GM18873 (cell line): ENCODE measurements at regions not wholly inside any gene's neighbourhood (a gene's known extent, or its start where the extent isn't known, plus 50 kb on each side); places are given as distances from the start of the nearest gene placed in this dataset.

Experiments used
- ATAC-seq: cut with Tn5 transposase; IDR thresholded peaks from one replicate; pipeline ENCODE4 v1.9.1; 2021; ENCODE audit warnings: mild to moderate bottlenecking, moderate library complexity, moderate number of reproducible peaks; ENCODE audit not compliant: unreplicated experiment, low FRiP score

- ATAC-seq, result no peak
Observed at GRCh38 chr12:14247166-14247565, 118.3 kb upstream of the ATF7IP start.

- no peak for ATAC-seq
Observed at GRCh38 chr12:14249368-14249767, 116.1 kb upstream of the ATF7IP start.

DNA sequence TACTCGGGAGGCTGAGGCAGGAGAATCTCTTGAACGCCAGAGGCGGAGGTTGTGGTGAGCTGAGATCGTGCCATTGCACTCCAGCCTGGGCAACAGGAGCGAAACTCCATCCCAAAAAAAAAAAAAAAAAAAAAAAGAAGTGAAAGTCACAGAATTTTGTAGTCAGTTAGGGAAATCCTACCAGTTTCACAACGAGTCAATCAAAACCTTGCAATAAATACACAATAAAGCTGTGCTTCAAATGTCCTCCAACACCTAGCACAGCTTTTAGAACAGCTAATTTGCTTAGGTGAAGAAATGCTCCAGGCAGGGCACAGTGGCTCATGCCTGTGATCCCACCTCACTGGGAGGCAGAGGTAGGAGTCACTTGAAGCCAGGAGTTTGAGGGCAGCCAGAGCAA, 112.8 kb upstream of the ATF7IP start:
- no peak for ATAC-seq

DNA sequence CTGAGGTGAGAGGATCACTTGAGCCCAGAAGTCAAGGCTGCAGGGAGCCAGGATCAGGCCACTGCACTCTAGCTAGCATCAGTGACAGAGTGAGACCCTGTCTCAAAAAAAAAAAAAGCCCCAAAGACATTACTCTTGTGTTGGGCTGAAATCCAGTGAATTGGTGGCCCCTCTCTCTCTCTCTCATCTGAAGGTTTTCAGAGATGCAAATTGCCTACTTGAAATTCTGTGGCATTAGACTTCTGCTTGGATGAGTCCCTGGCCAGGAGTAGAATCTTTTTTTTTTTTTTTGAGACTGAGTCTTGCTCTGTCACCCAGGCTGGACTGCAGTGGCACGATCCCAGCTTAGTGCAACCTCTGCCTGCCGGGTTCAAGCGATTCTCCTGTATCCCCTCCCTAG, 112.0 kb upstream of the ATF7IP start:
- no peak for ATAC-seq

DNA sequence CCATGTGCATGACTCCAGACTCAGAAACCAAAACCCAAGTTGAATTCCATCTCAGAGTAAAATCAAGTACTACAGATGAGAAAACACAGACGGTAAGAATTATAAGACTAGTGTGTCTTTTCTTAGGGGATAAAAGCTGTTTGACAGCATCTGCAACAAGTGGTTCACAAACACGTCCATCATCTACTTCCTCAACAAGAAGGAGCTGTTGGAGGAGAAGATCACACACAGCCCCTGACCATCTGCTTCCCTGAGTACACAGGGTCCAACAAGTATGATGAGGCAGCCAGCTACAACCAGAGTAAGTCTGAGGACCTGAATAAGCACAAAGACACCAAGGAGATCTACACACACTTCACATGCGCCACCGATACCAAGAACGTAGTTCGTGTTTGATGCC, 110.7 kb upstream of the ATF7IP start:
- ATAC-seq, result no peak

- no peak for ATAC-seq
Observed at GRCh38 chr12:14256121-14256520, 109.4 kb upstream of the ATF7IP start.

GRCh38 chr12:14256555-14257169, 108.8 kb upstream of the ATF7IP start:
- no peak for ATAC-seq

GRCh38 chr12:14257303-14257733, 108.2 kb upstream of the ATF7IP start:
- no peak for ATAC-seq

DNA sequence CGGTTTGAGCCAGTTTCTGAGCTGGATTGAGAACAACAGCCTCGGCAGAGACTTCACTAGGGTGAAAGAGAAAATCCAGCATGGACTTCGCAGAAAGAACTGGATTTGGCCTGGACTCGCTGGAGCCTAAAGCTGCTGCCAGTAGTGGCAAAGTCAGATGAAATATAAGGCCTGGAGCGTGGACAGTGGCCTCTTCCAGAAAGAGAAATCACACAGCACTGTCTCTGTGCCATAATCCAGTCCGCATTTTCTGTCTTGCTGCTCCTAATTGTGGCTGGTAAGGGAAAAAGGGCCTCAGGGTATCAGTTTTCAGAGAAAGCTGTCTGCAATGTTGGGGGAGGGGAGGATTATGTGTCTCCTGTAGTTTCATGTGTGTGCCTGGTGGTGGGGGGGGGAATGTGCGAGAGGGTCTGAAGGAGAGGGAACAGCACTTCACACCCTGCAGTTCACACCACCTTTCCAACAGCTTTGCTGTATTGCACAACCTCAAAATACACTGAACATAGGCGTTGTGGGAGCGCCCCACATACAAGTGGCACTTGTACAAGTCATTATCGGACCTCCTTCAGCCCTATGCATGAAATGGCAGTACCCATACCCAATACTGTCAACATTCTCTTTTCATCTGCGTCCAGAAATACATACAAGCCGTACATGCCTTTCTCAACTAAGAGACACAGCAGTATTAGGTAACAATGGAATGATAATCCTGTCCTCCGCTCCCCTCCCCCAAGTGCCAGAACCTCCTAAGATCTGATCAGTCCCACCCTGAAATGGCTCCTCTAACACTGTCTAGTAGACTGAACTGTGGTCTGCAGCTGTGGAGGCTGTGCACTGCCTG, 107.5 kb upstream of the ATF7IP start:
- ATAC-seq, result peak; percentile 83

DNA sequence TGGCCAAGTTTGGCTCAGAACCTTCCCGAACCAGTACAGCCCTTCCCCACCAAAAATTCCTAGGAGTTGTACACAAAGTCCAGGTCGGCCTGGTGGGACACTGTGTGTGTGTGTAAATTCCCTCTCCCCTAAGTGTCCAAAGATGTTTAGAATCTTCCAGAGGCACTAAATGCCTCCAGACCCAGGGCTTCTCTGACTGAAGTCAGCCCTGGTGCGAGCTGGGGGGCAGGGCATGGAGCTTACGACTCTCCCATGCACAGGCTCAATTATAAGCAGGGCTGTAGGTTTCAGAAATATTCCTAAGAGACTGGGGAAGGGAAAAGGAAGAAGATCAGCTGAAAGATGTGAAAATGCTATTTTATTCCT, 106.9 kb upstream of the ATF7IP start:
- ATAC-seq, result no peak

GRCh38 chr12:14259481-14260010, 105.9 kb upstream of the ATF7IP start:
- ATAC-seq, result no peak

DNA sequence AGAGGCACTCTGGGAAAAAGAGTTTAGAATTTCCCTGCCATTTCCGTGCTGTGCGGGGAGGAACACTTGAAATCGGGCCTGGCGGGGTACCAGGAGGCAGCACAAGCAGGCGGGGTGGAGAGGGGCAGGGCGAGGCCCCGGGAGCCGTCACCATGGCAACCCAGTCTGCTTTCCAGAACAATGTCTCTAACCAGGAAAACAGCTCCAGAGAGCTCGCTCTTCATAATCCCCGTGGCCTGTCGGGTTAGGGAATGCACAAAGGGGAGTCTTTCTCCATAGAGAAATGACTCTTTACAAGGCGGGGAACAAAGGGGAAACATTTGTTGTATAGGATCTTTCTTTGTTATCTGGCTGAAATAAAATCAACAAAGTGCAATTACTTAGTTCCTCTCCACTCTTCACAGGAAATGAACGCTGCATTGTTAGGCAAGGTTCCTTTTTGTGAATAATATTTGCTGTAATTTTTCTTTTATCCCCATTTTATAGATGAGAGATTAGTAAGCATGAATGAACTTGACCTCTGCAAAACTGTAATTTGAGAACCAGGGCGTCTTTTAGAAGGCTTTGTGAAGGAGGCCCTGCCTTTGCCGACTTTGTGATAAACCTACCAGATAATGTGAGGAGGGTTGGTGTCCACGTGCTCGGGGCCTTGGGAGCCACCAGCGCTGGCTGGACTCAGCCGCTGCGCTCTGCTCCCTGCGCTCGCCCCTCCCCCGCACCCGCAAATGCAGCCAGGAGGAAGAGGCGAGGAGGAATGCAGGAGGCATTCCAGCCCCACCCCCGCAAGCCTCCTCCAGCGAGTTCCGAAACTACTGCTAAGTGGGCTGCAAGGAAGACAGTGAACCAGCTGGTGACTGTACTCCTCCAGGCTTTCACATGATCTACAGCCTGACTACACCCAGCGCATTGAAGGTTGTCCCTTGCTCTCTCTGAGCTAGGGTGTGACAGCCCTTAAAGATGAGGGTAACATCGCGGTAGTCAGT, 105.2 kb upstream of the ATF7IP start:
- ATAC-seq, result no peak

DNA sequence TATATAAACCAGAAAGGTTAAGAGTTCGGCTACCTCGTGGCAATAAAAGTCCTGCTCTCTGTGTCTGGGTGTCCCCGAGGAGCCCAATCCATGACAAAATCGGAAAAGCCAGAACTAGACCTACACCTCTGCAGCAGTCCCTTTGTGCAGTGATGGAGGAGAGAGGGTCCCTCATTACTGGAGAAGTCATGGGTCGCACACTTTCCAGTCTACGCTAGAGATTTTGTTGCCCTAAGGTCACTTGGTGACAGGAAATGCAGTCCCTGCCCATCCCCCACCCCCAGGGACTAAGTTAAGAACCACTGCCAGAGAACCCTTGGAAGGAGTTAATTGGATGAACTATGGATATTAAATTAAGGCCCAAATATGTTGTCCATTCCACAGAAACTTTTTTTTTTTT, 104.4 kb upstream of the ATF7IP start:
- no peak for ATAC-seq

DNA sequence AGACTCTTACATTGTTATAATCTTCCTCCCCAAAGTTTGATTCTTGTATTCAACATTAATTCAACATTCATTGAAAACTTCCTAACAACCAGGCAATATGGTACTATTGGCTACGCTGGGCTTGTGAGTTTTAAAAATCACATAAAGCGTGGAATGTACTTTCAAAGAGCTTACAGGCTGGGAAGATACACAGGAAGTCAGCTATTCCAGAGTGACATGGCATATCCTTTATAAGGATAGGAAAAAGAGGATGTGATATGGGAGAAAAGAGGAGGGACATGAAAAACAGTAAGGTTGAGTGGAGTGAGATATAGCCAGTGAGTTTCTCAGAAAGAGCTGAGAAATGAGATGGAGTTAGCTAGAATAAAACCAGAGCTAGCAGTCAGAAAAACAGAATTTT, 103.6 kb upstream of the ATF7IP start:
- no peak for ATAC-seq

DNA sequence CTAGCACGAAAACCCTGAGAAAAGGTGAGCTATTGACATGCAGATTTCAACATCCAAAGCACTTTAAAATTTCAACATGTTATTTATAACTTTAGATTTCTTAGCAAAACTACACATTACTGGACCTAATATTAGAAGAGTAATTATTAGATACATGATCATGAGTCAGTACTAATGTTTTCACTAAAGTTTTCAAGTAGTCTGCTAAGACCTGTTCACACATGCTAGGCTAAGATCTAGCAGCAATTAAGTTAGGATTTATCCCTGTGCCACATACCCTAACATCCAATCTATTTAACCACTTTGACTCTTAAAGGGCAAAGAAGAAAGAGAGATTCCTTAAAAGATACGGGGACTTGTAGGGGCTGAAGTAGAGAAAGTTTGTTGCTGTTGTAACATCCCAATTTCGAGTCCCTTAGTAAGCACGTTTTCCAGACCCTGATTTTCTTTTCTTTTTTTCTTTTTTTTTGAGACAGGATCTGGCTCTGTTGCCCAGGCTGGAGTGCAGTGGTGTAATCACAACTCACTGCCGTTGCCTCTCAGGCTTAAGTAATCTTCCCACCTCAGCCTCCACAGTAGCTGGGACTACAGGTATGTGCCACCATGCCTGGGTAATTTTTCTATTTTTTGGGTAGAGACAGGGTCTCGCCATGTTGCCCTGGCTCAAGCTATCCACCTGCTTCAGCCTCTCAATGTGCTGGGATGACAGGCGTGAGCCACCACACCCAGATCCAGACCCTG, 102.5 kb upstream of the ATF7IP start:
- no peak for ATAC-seq

GRCh38 chr12:14263742-14264141, 101.7 kb upstream of the ATF7IP start:
- ATAC-seq, result no peak

DNA sequence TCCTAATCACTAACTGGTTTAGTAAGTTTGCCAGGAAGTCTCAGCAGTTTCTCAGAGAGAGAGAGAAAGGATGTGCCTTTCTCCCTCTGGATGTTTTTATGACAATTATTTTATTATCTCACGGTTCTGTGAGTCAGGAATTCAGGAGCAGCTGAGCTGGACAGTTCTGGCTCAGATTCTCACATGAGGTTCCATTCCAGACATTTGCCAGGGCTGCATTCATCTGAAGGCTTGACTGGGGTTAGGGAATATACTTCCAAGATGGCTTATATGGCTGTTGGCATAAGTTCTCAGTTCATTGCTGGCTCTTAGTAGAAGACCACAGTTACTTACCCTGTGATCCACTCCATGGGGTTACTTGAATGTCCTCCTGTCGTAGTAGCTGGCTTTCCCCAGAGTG, 101.2 kb upstream of the ATF7IP start:
- no peak for ATAC-seq

- no peak for ATAC-seq
Observed at GRCh38 chr12:14264778-14265177, 100.7 kb upstream of the ATF7IP start.

DNA sequence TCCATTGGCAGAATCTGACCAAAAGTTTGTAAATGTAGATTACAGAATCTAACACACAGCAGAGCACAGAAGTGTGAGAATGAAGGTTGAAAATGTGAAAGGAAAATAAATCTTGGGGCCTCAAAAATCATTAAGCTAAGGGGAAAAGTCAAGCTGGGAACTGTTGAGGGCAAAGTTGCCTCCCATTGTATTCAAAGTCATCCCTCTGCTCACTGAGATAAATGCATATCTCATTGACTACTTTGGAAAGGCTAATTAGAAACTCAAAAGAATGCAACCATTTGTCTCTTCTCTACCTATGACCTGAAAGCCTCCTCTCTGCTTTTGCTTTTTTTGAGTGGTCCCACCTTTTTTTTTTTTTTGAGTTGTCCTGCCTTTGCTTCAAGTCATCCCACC, 97.4 kb upstream of the ATF7IP start:
- no peak for ATAC-seq

GRCh38 chr12:14270392-14270791, 95.1 kb upstream of the ATF7IP start:
- no peak for ATAC-seq
